ENCODE measurements at regions not wholly inside any gene's neighbourhood (a gene's known extent, or its start where the extent isn't known, plus 50 kb on each side); places are given as distances from the start of the nearest gene placed in this dataset.

DNA sequence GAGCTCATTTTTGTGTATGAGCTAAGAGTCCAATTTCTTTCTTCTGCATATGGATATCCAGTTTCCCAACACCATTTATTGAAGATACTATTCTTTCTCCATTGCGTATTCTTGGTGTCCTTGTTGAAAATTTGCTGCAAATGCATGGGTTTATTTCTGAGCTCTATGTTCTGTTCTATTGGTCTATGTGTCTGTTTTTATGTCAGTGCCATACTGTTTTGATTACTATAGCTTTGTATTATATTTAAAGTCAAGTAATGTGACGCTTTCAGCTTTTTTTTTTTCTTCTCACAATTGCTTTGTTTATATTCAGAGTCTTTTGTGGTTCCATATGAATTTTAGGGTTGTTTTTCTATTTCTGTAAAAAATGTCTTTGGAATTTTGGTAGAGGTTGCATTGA, 247.1 kb upstream of the TBX3 start:
- no peak for TF ChIP-seq POLR2A (IDR thresholded peaks at IDR 0.05)
- TF ChIP-seq, protein P1, sequence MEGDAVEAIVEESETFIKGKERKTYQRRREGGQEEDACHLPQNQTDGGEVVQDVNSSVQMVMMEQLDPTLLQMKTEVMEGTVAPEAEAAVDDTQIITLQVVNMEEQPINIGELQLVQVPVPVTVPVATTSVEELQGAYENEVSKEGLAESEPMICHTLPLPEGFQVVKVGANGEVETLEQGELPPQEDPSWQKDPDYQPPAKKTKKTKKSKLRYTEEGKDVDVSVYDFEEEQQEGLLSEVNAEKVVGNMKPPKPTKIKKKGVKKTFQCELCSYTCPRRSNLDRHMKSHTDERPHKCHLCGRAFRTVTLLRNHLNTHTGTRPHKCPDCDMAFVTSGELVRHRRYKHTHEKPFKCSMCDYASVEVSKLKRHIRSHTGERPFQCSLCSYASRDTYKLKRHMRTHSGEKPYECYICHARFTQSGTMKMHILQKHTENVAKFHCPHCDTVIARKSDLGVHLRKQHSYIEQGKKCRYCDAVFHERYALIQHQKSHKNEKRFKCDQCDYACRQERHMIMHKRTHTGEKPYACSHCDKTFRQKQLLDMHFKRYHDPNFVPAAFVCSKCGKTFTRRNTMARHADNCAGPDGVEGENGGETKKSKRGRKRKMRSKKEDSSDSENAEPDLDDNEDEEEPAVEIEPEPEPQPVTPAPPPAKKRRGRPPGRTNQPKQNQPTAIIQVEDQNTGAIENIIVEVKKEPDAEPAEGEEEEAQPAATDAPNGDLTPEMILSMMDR (IDR thresholded peaks at IDR 0.05 in 4 of 5, conservative IDR thresholded peaks at IDR 0.05 in 1 of 5) = no peak
- H3K4me3 ChIP-seq = no peak overlapping the region
- DNase-seq = no peak
- in situ Hi-C loops (cut with MboI; ENCODE audit: low sequenced_read_pairs in 4 of 4) (no loop called here), intact Hi-C loops (cut with DNase I; ENCODE audit: low total_unique reads) (no loop called here)
- no peak for ATAC-seq
- H3K36me3 ChIP-seq = no peaks in the 10 kb centered on the region
- no peak overlapping the region for H3K27ac ChIP-seq
- peaks cover 0 to 5% (median 0%) of the 10 kb centered on the region in 3 donors for H3K9me3 ChIP-seq
- no peaks in the 10 kb centered on the region for H3K4me1 ChIP-seq
- no peaks in the 10 kb centered on the region for H3K27me3 ChIP-seq

DNA sequence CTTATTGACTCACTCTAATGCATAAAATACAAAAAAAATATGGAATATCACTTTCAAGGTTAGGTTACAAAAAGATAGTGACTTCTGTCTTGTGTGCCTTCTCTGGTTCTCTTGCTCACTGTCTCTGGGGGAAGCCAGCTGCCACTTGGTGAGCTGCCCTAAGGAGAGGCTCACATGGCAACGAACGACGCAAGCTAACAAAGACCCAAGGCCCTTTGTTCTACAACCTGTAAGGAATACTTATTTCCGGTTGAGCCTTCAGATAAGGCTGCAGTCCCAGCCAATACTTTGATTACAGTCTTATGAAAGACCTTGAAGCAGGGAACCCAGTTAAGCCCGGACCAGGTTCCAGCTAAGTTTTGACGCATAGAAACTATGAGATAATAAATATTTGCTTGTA, 242.4 kb upstream of the TBX3 start:
- TF ChIP-seq, protein P1 (IDR thresholded peaks at IDR 0.05 in 4 of 5, conservative IDR thresholded peaks at IDR 0.05 in 1 of 5) = no peak
- TF ChIP-seq POLR2A (IDR thresholded peaks at IDR 0.05) = no peak
- ATAC-seq (no peak), DNase-seq (no peak)
- H3K27me3 ChIP-seq = no peaks in the 10 kb centered on the region
- no peak overlapping the region for H3K4me3 ChIP-seq
- intact Hi-C loops (cut with DNase I; ENCODE audit: low total_unique reads) (no loop called here), in situ Hi-C loops (cut with MboI; ENCODE audit: low sequenced_read_pairs in 4 of 4) (no loop called here)
- no peaks in the 10 kb centered on the region for H3K36me3 ChIP-seq
- no peak overlapping the region for H3K27ac ChIP-seq
- no peaks in the 10 kb centered on the region for H3K4me1 ChIP-seq
- H3K9me3 ChIP-seq = peaks cover 0 to 5% (median 0%) of the 10 kb centered on the region in 3 donors

DNA sequence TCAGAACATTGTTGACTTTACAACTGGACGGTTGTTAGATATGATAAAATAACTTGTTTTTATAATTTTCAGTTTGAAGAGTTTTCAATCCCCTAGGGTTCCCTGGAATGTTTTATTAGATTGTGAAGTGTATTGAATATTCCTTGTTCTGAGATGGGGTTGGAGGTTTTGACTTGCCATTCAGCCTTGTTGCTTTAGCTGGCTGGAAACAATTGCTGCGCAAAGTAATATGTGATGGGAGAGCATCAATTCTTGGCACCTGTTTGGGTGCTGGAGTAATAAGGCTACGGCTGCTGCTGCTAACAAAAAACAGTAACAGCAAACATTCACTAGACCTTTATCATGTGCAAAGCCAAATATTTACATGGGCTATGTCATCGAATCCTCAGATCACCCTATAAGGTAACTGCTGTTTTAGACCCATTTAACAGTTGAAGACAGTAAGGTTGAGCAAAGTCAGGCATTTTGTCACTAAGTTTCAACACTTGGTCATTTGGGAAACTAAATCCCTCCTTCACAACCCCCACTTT, 241.0 kb upstream of the TBX3 start:
- Histone ChIP-seq H3K4me3 (no peak overlapping the region), H3K9me3 (no peaks in the 10 kb centered on the region), H3K4me1 (no peaks in the 10 kb centered on the region), H3K36me3 (no peaks in the 10 kb centered on the region), H3K27ac (no peak overlapping the region), H3K27me3 (no peaks in the 10 kb centered on the region)
- no peak for TF ChIP-seq POLR2A (IDR thresholded peaks at IDR 0.05)
- TF ChIP-seq, protein P1 (IDR thresholded peaks at IDR 0.05 in 4 of 5, conservative IDR thresholded peaks at IDR 0.05 in 1 of 5) = no peak
- DNase-seq = no peak
- no peak for ATAC-seq
- in situ Hi-C loops (cut with MboI; ENCODE audit: low sequenced_read_pairs in 4 of 4) (no loop called here), intact Hi-C loops (cut with DNase I; ENCODE audit: low total_unique reads) (no loop called here)

DNA sequence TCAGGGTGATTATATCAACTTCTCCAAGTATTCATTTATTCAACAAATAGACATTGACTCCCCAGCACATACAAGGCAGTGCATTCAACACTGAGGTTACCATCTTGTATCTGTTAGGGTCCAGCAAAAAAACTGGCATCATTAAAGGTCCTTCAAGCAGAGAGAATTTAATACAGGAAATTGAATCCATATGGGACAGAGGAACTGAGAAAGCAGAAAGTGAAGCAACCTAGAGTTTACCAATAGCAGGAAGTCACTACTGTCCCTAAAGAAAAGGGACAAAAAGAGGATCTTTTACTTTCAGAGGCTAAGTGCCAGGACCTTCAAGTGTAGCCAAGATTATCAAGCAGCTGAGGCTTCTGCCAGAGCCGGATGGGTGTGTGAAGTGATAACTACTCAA, 237.8 kb upstream of the TBX3 start:
- no peak overlapping the region for H3K27ac ChIP-seq
- no peak for TF ChIP-seq POLR2A (IDR thresholded peaks at IDR 0.05)
- TF ChIP-seq, protein P1 (IDR thresholded peaks at IDR 0.05 in 4 of 5, conservative IDR thresholded peaks at IDR 0.05 in 1 of 5) = no peak
- no peaks in the 10 kb centered on the region for H3K4me1 ChIP-seq
- intact Hi-C loops (cut with DNase I; ENCODE audit: low total_unique reads) (no loop called here), in situ Hi-C loops (cut with MboI; ENCODE audit: low sequenced_read_pairs in 4 of 4) (no loop called here)
- no peak for DNase-seq
- H3K36me3 ChIP-seq = no peaks in the 10 kb centered on the region
- H3K9me3 ChIP-seq = peaks cover 0 to 7% (median 0%) of the 10 kb centered on the region in 3 donors
- ATAC-seq = no peak
- no peak overlapping the region for H3K4me3 ChIP-seq
- no peaks in the 10 kb centered on the region for H3K27me3 ChIP-seq

Data from gastrocnemius medialis (tissue), 4 donors.